Immature natural killer cell (primary cell): ENCODE measurements at regions not wholly inside any gene's neighbourhood (a gene's known extent, or its start where the extent isn't known, plus 50 kb on each side); places are given as distances from the start of the nearest gene placed in this dataset.

Source experiments
- DNase-seq, 3 donors: peaks; one replicate each; pipeline ENCODE4 v3.0.0; 2022; ENCODE audit warnings: mixed read lengths in 1 of 3
- H3K27ac Mint-ChIP-seq, 6 donors: one replicate each; pipeline ENCODE4 v1.8.0; 2020; ENCODE audit warnings: mixed read lengths in 6 of 6, mild to moderate bottlenecking in 5 of 6, inconsistent platforms in 4 of 6, moderate library complexity in 3 of 6
- H3K27me3 Mint-ChIP-seq, 3 donors: one replicate each; pipeline ENCODE4 v1.8.0; 2020 to 2021; ENCODE audit warnings: low read depth in 3 of 3, mild to moderate bottlenecking in 3 of 3, mixed read lengths in 3 of 3, moderate library complexity in 3 of 3, inconsistent platforms in 1 of 3
- H3K36me3 Mint-ChIP-seq, 3 donors: one replicate each; pipeline ENCODE4 v1.8.0; 2020; ENCODE audit warnings: mixed read lengths in 3 of 3, inconsistent platforms in 2 of 3, mild to moderate bottlenecking in 2 of 3
- H3K4me1 Mint-ChIP-seq, 2 donors: one replicate each; pipeline ENCODE4 v1.8.0; 2020; ENCODE audit warnings: inconsistent platforms in 2 of 2, mild to moderate bottlenecking in 2 of 2, mixed read lengths in 2 of 2, moderate library complexity in 1 of 2
- H3K4me3 Mint-ChIP-seq, 5 donors: one replicate each; pipeline ENCODE4 v1.8.0; 2020; ENCODE audit warnings: mild to moderate bottlenecking in 5 of 5, mixed read lengths in 5 of 5, inconsistent platforms in 3 of 5, moderate library complexity in 3 of 5
- H3K9me3 Mint-ChIP-seq, 6 donors: one replicate each; pipeline ENCODE4 v1.8.0; 2020; ENCODE audit warnings: mild to moderate bottlenecking in 6 of 6, mixed read lengths in 6 of 6, inconsistent platforms in 4 of 6, moderate library complexity in 3 of 6

DNA sequence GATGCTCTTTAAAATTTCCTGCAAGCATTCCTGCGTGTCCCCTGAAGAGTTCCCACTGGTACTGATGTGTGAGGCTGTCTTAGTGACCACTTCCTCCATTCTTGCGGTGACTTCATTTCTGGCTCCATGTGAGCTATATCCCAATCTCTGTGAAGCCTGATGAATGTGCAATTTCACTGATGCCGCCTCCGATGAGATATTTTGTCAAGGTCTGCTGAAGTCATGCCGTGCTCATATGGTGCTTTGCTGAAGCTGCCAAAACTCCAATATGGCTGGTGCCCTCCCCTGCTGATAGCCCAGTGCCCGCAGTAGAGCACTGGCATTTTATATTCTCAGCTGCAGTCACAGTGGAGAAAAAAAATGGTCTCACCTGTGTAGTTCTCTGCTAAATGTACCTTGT, 271.5 kb downstream of the EFHB start:
- Mint-ChIP-seq H3K9me3 (peaks cover 0 to 14% (median 10%) of the 10 kb centered on the region in 6 donors), H3K4me1 (no peaks in the 10 kb centered on the region), H3K27ac (no peak overlapping the region), H3K27me3 (peaks cover 0 to 6% (median 3%) of the 10 kb centered on the region in 3 donors), H3K36me3 (no peaks in the 10 kb centered on the region), H3K4me3 (no peak overlapping the region)
- DNase-seq: no peak

DNA sequence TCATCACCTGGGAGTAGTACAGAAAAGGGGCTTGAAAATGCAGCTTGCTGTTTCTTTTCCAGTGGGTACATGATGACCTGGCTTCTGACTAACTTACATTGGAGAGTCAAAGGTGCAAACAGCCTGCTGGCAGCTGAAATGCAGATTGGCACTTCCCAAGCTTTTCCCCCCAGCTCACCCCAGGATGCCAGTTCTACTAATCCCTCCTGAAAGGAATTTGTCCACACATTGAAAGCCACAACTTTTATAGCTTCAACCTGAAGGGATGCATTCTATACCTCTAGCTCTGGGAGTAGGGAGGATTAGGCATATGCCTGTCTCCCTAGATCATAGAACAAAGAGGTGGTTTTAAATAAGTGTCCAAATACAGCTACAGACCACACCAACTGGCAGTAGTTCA, 281.7 kb downstream of the EFHB start:
- no peak overlapping the region for H3K27ac Mint-ChIP-seq
- DNase-seq: no peak
- H3K9me3 Mint-ChIP-seq: peaks cover 13 to 54% (median 26%) of the 10 kb centered on the region in 6 donors
- H3K36me3 Mint-ChIP-seq: no peaks in the 10 kb centered on the region
- no peaks in the 10 kb centered on the region for H3K4me1 Mint-ChIP-seq
- no peak overlapping the region for H3K4me3 Mint-ChIP-seq
- peaks cover 0 to 4% (median 2%) of the 10 kb centered on the region in 3 donors for H3K27me3 Mint-ChIP-seq

DNA sequence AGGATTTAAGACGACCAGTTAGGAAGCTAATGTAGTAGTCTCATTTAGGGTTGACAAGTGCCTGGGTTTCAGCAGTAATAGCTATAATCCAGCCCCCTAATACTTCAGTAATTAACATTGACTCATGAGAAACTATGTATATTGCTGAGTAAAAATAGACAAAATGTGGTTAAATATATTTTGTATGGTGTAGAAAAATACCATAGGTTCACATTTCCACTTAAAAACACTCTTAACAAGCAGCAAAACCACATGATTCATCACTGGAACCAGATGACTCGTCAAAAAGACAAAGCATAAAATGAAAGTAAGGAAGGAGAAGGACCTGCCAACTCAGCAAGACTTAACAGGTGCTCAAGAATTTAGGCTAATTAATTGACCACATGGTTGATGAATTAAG, 288.9 kb downstream of the EFHB start:
- Mint-ChIP-seq H3K27ac (no peak overlapping the region), H3K36me3 (no peaks in the 10 kb centered on the region), H3K4me3 (no peak overlapping the region), H3K27me3 (no peaks in the 10 kb centered on the region), H3K4me1 (no peaks in the 10 kb centered on the region), H3K9me3 (peaks cover 0 to 22% (median 8%) of the 10 kb centered on the region in 6 donors)
- DNase-seq: no peak

DNA sequence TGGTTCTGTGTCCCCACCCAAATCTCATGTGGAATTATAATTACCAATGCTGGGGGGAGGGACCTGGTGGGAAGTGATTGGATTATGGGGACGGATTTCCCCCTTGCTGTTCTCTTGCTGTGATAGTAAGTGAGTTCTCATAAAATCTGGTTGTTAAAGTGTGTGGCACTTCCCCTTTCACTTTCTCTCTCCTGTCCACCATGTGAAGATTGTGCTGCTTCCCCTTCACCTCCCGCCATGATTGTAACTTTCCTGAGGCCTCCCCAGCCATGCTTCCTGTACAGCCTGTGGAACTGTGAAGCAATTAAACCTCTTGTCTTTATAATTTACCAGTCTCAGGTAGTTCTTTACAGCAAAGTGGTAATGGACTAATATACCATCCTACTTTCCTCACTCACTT, 289.6 kb downstream of the EFHB start:
- no peak for DNase-seq
- Mint-ChIP-seq H3K27me3 (no peaks in the 10 kb centered on the region), H3K4me1 (no peaks in the 10 kb centered on the region), H3K9me3 (peaks cover 0 to 16% (median 4%) of the 10 kb centered on the region in 6 donors), H3K27ac (no peak overlapping the region), H3K4me3 (no peak overlapping the region), H3K36me3 (no peaks in the 10 kb centered on the region)

DNA sequence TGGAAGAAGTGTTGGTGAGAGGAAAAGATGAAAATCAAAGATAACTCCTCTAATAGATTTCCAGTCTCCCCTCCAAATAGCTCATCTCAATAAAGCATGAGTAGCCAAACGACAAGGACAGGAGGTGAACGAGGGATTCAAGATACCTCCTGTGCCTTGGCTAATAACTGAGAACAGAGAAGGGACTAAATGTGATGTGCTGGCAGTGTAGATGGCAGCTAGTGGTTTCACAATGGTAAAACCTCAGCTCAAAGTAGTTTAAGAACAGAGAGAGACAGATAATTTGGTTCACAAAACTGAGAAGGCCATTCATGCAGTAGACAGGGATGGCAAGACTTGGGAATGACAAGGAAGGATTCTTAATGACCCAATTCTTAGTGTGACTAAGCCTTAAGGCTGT, 292.6 kb downstream of the EFHB start:
- H3K9me3 Mint-ChIP-seq: peaks cover 7 to 14% (median 9%) of the 10 kb centered on the region in 6 donors
- DNase-seq: no peak
- H3K36me3 Mint-ChIP-seq: no peaks in the 10 kb centered on the region
- H3K4me1 Mint-ChIP-seq: no peaks in the 10 kb centered on the region
- H3K4me3 Mint-ChIP-seq: no peak overlapping the region
- no peak overlapping the region for H3K27ac Mint-ChIP-seq
- no peaks in the 10 kb centered on the region for H3K27me3 Mint-ChIP-seq

DNA sequence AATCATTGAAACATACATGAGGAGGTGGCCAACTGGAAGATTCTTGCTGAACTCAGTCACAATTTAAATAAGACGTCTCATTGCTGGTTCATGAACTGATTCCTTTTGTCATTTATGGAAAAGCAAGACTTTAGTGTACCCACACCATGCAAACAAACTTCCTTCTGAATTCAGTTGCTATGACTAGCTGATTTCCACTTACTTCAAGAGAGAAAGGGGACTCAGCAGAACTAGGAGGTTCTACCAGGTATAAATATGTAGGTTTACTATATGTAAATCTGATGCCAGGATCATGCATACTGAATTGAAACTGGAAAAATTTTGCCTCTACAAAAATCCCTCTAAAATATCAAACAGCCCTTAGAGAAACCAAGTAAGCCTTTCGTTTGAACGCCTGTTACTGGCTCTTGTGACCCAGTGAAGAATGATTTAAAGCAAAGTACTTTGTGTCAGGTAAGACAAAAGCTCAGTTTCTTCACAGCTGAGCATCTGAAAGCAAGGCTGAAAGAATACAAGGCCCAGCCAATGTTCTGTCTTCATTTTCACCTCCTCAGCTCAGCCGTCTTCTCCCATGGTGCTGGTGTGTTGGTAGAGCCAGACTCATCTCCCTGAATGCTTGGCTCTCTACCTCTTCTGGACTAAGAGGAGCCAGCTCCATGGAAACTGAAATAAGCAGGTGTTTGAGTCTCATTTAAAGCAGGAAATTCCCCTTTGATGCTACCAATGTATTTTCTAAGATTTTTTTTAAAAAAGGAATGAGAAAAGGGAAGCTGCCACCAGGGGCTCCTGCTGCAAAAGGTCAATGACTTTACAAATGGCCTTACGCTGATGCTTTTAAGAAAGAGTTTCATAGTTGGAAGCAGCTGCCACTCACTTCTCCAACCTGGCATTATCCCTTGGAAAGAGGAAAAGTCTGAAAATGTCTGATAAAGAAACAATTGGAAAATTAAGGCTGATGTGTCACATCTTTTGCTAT, 301.6 kb downstream of the EFHB start:
- no peak for DNase-seq
- Mint-ChIP-seq H3K9me3 (peaks cover 0 to 7% (median 6%) of the 10 kb centered on the region in 6 donors), H3K27ac (no peak overlapping the region), H3K4me3 (no peak overlapping the region), H3K27me3 (peaks cover 0 to 3% (median 0%) of the 10 kb centered on the region in 3 donors), H3K36me3 (no peaks in the 10 kb centered on the region), H3K4me1 (no peaks in the 10 kb centered on the region)

DNA sequence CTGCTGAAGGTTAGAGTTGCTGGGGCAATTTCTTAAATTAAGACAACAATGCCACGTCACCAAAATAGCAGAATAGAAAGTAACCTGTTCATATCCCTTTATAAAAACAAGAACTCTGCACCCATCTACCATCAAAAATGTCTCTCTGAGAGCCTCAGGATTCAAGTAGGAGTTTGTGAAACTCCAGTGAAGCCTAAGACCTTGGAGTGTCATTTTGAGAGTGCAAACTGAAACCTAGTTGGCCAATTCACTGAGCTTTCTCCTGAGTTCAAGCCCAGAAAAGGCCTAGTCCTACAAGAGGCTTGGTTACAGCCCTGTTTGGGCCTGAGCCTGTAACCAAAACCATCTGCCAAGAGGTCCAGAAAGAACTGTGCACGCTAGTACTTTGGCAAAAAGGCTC, 335.1 kb downstream of the EFHB start:
- Mint-ChIP-seq H3K36me3 (no peaks in the 10 kb centered on the region), H3K27me3 (peaks cover 0 to 2% (median 0%) of the 10 kb centered on the region in 3 donors), H3K27ac (no peak overlapping the region), H3K4me3 (no peak overlapping the region), H3K9me3 (peaks cover 4 to 34% (median 11%) of the 10 kb centered on the region in 6 donors), H3K4me1 (no peaks in the 10 kb centered on the region)
- no peak for DNase-seq

DNA sequence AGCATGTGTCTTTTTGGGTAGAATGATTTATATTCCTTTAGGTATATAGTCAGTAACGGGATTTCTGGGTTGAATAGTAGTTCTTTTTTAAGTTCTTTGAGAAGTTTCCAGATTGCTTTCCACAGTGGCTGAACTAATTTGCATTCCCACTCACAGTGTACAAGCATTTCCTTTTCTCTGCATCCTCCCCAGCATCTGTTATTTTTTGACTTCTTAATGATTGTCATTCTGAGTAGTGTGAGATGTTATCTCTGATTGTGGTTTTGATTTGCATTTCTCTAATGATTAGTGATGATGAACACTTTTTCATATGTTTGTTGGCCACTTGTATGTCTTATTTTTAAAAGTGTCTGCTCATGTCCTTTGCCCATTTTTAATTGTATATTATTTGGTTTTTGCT, 337.6 kb downstream of the EFHB start:
- Mint-ChIP-seq H3K9me3 (peaks cover 4 to 34% (median 12%) of the 10 kb centered on the region in 6 donors), H3K27me3 (no peaks in the 10 kb centered on the region), H3K4me1 (no peaks in the 10 kb centered on the region), H3K27ac (no peak overlapping the region), H3K4me3 (no peak overlapping the region), H3K36me3 (no peaks in the 10 kb centered on the region)
- no peak for DNase-seq

DNA sequence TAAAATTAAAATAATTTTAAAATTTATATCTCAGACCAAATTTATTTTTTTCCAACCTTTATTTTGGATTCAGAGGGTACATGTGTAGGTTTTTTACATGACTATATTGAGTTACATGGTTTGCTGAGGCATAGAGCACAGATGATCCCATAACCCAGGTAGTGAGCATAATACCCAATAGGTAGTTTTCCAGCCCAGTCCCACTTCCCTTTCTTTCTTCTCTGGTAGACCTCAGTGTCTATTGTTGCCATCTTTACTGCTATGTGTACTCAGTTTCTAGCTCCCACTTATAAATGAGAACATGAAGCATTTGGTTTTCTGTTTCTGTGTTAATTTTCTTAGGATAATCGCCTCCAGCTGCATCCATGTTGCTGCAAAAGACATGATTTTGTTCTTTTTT, 338.1 kb downstream of the EFHB start:
- Mint-ChIP-seq H3K4me3 (no peak overlapping the region), H3K27me3 (no peaks in the 10 kb centered on the region)

More for the DNA sequence above, 338.1 kb downstream of the EFHB start:
- DNase-seq: no peak
- H3K36me3 Mint-ChIP-seq: no peaks in the 10 kb centered on the region
- no peaks in the 10 kb centered on the region for H3K4me1 Mint-ChIP-seq
- no peak overlapping the region for H3K27ac Mint-ChIP-seq
- H3K9me3 Mint-ChIP-seq: peaks cover 4 to 33% (median 12%) of the 10 kb centered on the region in 6 donors
